Transverse colon (tissue), 4 donors: ENCODE measurements at regions not wholly inside any gene's neighbourhood (a gene's known extent, or its start where the extent isn't known, plus 50 kb on each side); places are given as distances from the start of the nearest gene placed in this dataset.

Experiments
- CTCF ChIP-seq, 5 experiments: fragments of 200-600 bp in 3 of 5; fragments of 450-650 bp in 2 of 5; sonication (generic) in 3 of 5; IDR thresholded peaks; 1 replicate in 2 of 5; 2 replicates in 3 of 5; pipeline ENCODE4 v1.5.1; 2016 to 2017; ENCODE audit warnings: antibody characterized with exemption in 5 of 5, inconsistent platforms in 3 of 5, mild to moderate bottlenecking in 2 of 5, moderate library complexity in 1 of 5
- EP300 ChIP-seq: sonication (generic); formaldehyde crosslinking; IDR thresholded peaks from one replicate; pipeline ENCODE4 v1.6.1; 2017; ENCODE audit warnings: antibody characterized with exemption, low read depth
- POLR2A ChIP-seq: fragments of 450-650 bp; IDR thresholded peaks from one replicate; pipeline ENCODE4 v1.6.1; 2016; ENCODE audit warnings: antibody characterized with exemption, mild to moderate bottlenecking, moderate library complexity
- POLR2AphosphoS5 ChIP-seq, 3 donors: sonication (generic); formaldehyde crosslinking; IDR thresholded peaks; one replicate each; pipeline ENCODE4 v1.6.1; 2016; ENCODE audit warnings: antibody characterized with exemption in 3 of 3

GRCh38 chr5:124507688-124508087, 238.8 kb downstream of the ZNF608 start:
- TF ChIP-seq POLR2A (no peak), POLR2AphosphoS5 (IDR thresholded peaks at IDR 0.05) (no peak), CTCF (IDR thresholded peaks at IDR 0.05) (no peak), EP300 (no peak)
